DND-41 (cell line): ENCODE measurements at regions not wholly inside any gene's neighbourhood (a gene's known extent, or its start where the extent isn't known, plus 50 kb on each side); places are given as distances from the start of the nearest gene placed in this dataset.

Experiments
- CTCF ChIP-seq: IDR thresholded peaks from 2 replicates; pipeline ENCODE4 v1.5.1; 2012; ENCODE audit warnings: borderline replicate concordance, low read length, moderate library complexity, mild to moderate bottlenecking; ENCODE audit not compliant: poor library complexity, severe bottlenecking; ENCODE audit errors: extremely low read depth
- EZH2 ChIP-seq: IDR thresholded peaks from 3 replicates; pipeline ENCODE4 v1.6.1; 2012; ENCODE audit warnings: borderline replicate concordance, low read depth, mild to moderate bottlenecking, moderate library complexity, low read length, inconsistent platforms; ENCODE audit not compliant: severe bottlenecking

GRCh38 chr2:164351536-164351935 lies 269.7 kb downstream of the GRB14 start:
- TF ChIP-seq EZH2 (no peak), CTCF (no peak)
